Neuronal stem cell (in vitro differentiated cells): ENCODE measurements at regions not wholly inside any gene's neighbourhood (a gene's known extent, or its start where the extent isn't known, plus 50 kb on each side); places are given as distances from the start of the nearest gene placed in this dataset.

Experiments
- DNase-seq: peaks from one replicate; pipeline ENCODE4 v3.0.0-alpha.2; 2013; ENCODE audit warnings: low spot score
- H2AFZ ChIP-seq: one replicate; pipeline ENCODE4 v1.6.1; 2013; ENCODE audit warnings: mild to moderate bottlenecking, low read length, inconsistent platforms
- H2AK5ac ChIP-seq: 2 replicates; pipeline ENCODE4 v1.6.1; 2013; ENCODE audit warnings: low read depth, mild to moderate bottlenecking, inconsistent platforms, low read length, moderate library complexity, mixed read lengths
- H2BK120ac ChIP-seq: 2 replicates; pipeline ENCODE4 v1.6.1; 2013; ENCODE audit warnings: low read depth, mild to moderate bottlenecking, inconsistent platforms, low read length, moderate library complexity, mixed read lengths
- H2BK12ac ChIP-seq: one replicate; pipeline ENCODE4 v1.6.1; 2013; ENCODE audit warnings: low read length, inconsistent platforms
- H2BK15ac ChIP-seq: 2 replicates; pipeline ENCODE4 v1.6.1; 2013; ENCODE audit warnings: mild to moderate bottlenecking, low read length, inconsistent platforms, mixed read lengths
- H2BK5ac ChIP-seq: one replicate; pipeline ENCODE4 v1.6.1; 2013; ENCODE audit warnings: inconsistent platforms, mild to moderate bottlenecking, low read length, moderate library complexity
- H3K14ac ChIP-seq: one replicate; pipeline ENCODE4 v1.6.1; 2013; ENCODE audit warnings: low read length, inconsistent platforms
- H3K18ac ChIP-seq: 2 replicates; pipeline ENCODE4 v1.6.1; 2013; ENCODE audit warnings: low read length, inconsistent platforms
- H3K23ac ChIP-seq: 2 replicates; pipeline ENCODE4 v1.6.1; 2013; ENCODE audit warnings: low read depth, mild to moderate bottlenecking, mixed read lengths, low read length, inconsistent platforms; ENCODE audit not compliant: poor library complexity
- H3K27ac ChIP-seq: replicated peaks from 3 replicates; pipeline ENCODE4 v1.5.1; 2013; ENCODE audit warnings: low read length, inconsistent platforms
- H3K27me3 ChIP-seq, 3 experiments: 2 replicates each; pipeline ENCODE4 v1.6.1; 2013; ENCODE audit warnings: low read length in 3 of 3, mild to moderate bottlenecking in 2 of 3, inconsistent platforms in 1 of 3, low read depth in 1 of 3, mixed read lengths in 1 of 3, moderate library complexity in 1 of 3; ENCODE audit not compliant: control insufficient read depth in 3 of 3, insufficient read depth in 3 of 3
- H3K36me3 ChIP-seq, 2 donors: replicated peaks in 1 of 2; 2 replicates each; pipeline ENCODE4 v1.6.1; 2013; ENCODE audit warnings: low read length in 2 of 2; ENCODE audit not compliant: control insufficient read depth in 2 of 2, insufficient read depth in 2 of 2
- H3K4ac ChIP-seq: 2 replicates; pipeline ENCODE4 v1.6.1; 2013; ENCODE audit warnings: inconsistent platforms, mild to moderate bottlenecking, low read length, moderate library complexity
- H3K4me1 ChIP-seq, 2 donors: 1 replicate in 1 of 2; 2 replicates in 1 of 2; pipeline ENCODE4 v1.6.1; 2013; ENCODE audit warnings: low read length in 2 of 2, low read depth in 1 of 2; ENCODE audit not compliant: control insufficient read depth in 2 of 2, insufficient read depth in 1 of 2
- H3K4me2 ChIP-seq: one replicate; pipeline ENCODE4 v1.6.1; 2013; ENCODE audit warnings: mild to moderate bottlenecking, low read length, inconsistent platforms; ENCODE audit not compliant: insufficient read depth, poor library complexity, severe bottlenecking
- H3K4me3 ChIP-seq, 2 donors: 2 replicates each; pipeline ENCODE4 v1.5.1; 2013; ENCODE audit warnings: low read length in 2 of 2, mild to moderate bottlenecking in 2 of 2, inconsistent platforms in 1 of 2, moderate library complexity in 1 of 2
- H3K79me1 ChIP-seq: one replicate; pipeline ENCODE4 v1.6.1; 2013; ENCODE audit warnings: low read depth, mild to moderate bottlenecking, inconsistent platforms, low read length, moderate library complexity
- H3K9ac ChIP-seq: one replicate; pipeline ENCODE4 v1.6.1; 2013; ENCODE audit warnings: mild to moderate bottlenecking, low read depth, low read length, inconsistent platforms; ENCODE audit not compliant: poor library complexity
- H3K9me3 ChIP-seq, 2 donors: replicated peaks in 1 of 2; 2 replicates each; pipeline versions ENCODE3 to v1.6.1; 2013; ENCODE audit warnings: low read length in 2 of 2, mild to moderate bottlenecking in 2 of 2, inconsistent platforms in 1 of 2, low read depth in 1 of 2, mixed read lengths in 1 of 2, moderate library complexity in 1 of 2; ENCODE audit not compliant: control insufficient read depth in 2 of 2, insufficient read depth in 1 of 2
- H4K8ac ChIP-seq: one replicate; pipeline ENCODE4 v1.6.1; 2013; ENCODE audit warnings: low read depth, mild to moderate bottlenecking, inconsistent platforms, low read length, moderate library complexity
- H4K91ac ChIP-seq: one replicate; pipeline ENCODE4 v1.6.1; 2013; ENCODE audit warnings: low read length, low read depth, mild to moderate bottlenecking, inconsistent platforms; ENCODE audit not compliant: poor library complexity
- WGBS, 2 donors: extraction: QIAGEN DNeasy Blood & Tissue Kit; methylation state at CpG; one replicate each; pipeline ENCODE4 v1.1.7; 2013; ENCODE audit warnings: missing lambda C conversion rate in 2 of 2, mixed read lengths in 1 of 2; ENCODE audit not compliant: insufficient read length in 2 of 2, insufficient replicate concordance in 1 of 2; ENCODE audit errors: extremely low coverage in 2 of 2; 5-methylcytosine and 5-hydroxymethylcytosine counted together

DNA sequence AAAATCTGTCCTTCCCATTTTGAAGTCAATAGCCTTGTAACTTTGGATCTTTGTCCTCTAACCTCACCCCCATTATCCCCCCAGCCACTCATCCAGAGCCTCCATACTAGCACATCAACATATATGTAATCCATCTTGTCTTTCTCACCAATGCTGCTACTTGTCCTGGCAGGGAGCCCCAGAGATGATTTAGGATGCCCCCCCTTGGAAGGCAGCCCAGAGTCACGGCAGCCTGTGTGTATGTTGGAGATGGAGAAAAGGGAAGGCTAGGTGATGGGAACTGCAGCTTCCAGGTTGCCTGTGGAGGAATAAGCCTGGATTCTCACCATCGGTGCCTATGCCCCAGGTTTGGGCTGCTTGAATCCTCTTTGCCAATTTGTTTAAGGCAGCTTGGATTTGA lies 51.7 kb upstream of the SCMH1 start:
- WGBS, 2 donors: no CpG with 5 or more reads among the region's 2 CpGs
- Histone ChIP-seq H4K8ac (no peak overlapping the region), H3K27me3 (peaks cover 0 to 16% (median 0%) of the 10 kb centered on the region in 3 experiments), H3K18ac (peak overlapping the region; percentile 56), H2AFZ (no peak overlapping the region), H2BK5ac (no peak overlapping the region), H3K4me2 (no peak overlapping the region), H3K36me3 (no peaks in the 10 kb centered on the region), H3K14ac (no peak overlapping the region), H3K79me1 (no peaks in the 10 kb centered on the region), H2BK120ac (no peak overlapping the region), H3K23ac (no peak overlapping the region), H3K9ac (no peak overlapping the region), H2AK5ac (no peak overlapping the region), H2BK15ac (no peak overlapping the region), H3K4me3 (no peak overlapping the region), H3K4ac (no peak overlapping the region), H3K27ac (no peak overlapping the region), H2BK12ac (no peak overlapping the region), H3K4me1 (no peaks in the 10 kb centered on the region), H3K9me3 (no peaks in the 10 kb centered on the region), H4K91ac (no peak overlapping the region)
- no peak for DNase-seq
